Stomach (tissue), 8 donors: ENCODE measurements at regions not wholly inside any gene's neighbourhood (a gene's known extent, or its start where the extent isn't known, plus 50 kb on each side); places are given as distances from the start of the nearest gene placed in this dataset.
A peak's percentile ranks its signal among the peaks of the same experiment; 100 is the strongest.

Experiments
- DNase-seq, 2 donors: peaks; one replicate each; pipeline versions ENCODE4 v3.0.0 to v3.0.0-alpha.2; 2013 to 2019
- H3K27ac ChIP-seq, 5 donors: fragments of 200-600 bp in 4 of 5; sonication (generic) in 4 of 5; one replicate each; pipeline ENCODE4 v1.5.1; 2013 to 2019; ENCODE audit warnings: mild to moderate bottlenecking in 1 of 5, moderate library complexity in 1 of 5
- H3K27me3 ChIP-seq, 3 donors: fragments of 200-600 bp; sonication (generic); one replicate each; pipeline ENCODE4 v1.5.1; 2017 to 2019; ENCODE audit warnings: mixed run types in 1 of 3
- H3K36me3 ChIP-seq, 4 donors: fragments of 200-600 bp; sonication (generic); 1 replicate in 3 of 4; 2 replicates in 1 of 4; pipeline ENCODE4 v1.5.1; 2016 to 2019
- H3K4me1 ChIP-seq, 4 donors: fragments of 200-600 bp; sonication (generic); one replicate each; pipeline ENCODE4 v1.5.1; 2016 to 2019
- H3K4me3 ChIP-seq, 4 donors: fragments of 200-600 bp; sonication (generic) in 3 of 4; one replicate each; pipeline ENCODE4 v1.5.1; 2016 to 2019; ENCODE audit warnings: mild to moderate bottlenecking in 1 of 4
- H3K9me3 ChIP-seq, 4 donors: fragments of 200-600 bp; sonication (generic); one replicate each; pipeline ENCODE4 v1.5.1; 2016 to 2019
- CTCF ChIP-seq, 7 experiments: fragments of 450-650 bp in 4 of 7; fragments of 200-600 bp in 3 of 7; sonication (generic) in 3 of 7; IDR thresholded peaks; one replicate each; pipeline ENCODE4 v1.5.1; 2016 to 2019; ENCODE audit warnings: antibody characterized with exemption in 7 of 7, control low read depth in 2 of 7, mild to moderate bottlenecking in 1 of 7
- EP300 ChIP-seq: sonication (generic); formaldehyde crosslinking; IDR thresholded peaks from one replicate; pipeline ENCODE4 v1.6.1; 2017; ENCODE audit warnings: antibody characterized with exemption
- POLR2A ChIP-seq, 4 donors: fragments of 450-650 bp; IDR thresholded peaks; one replicate each; pipeline ENCODE4 v1.6.1; 2016; ENCODE audit warnings: antibody characterized with exemption in 4 of 4, control low read depth in 2 of 4, mild to moderate bottlenecking in 1 of 4, moderate library complexity in 1 of 4
- POLR2AphosphoS5 ChIP-seq, 3 donors: sonication (generic); formaldehyde crosslinking; IDR thresholded peaks; one replicate each; pipeline ENCODE4 v1.6.1; 2016; ENCODE audit warnings: antibody characterized with exemption in 3 of 3
- WGBS, 5 donors: extraction: QIAGEN DNeasy Blood & Tissue Kit in 3 of 5; methylation state at CpG; one replicate each; pipeline versions ENCODE4 v1.1.5 to v1.1.7; 2013 to 2018; 5-methylcytosine and 5-hydroxymethylcytosine counted together
- intact Hi-C: fragments of 100-400 bp; cut with DNase I; formaldehyde crosslinking; loops from one replicate; pipeline ENCODE4 v1.15.1; 2023; ENCODE audit warnings: low total_unique reads
- donor health status: healthy with polysubstance abuse.
- donor health status: Bipolar disorder and iron deficiency.
- donor health status: healthy.

GRCh38 chr2:105166688-105167087, 74.9 kb upstream of the GPR45 start:
- peaks cover 0 to 8% (median 0%) of the 10 kb centered on the region in 3 donors for H3K27me3 ChIP-seq
- H3K4me3 ChIP-seq = no peak overlapping the region
- WGBS, 5 donors = 40 to 54% (median 54%) methylated on average over 2 of the region's 2 CpGs
- H3K4me1 ChIP-seq = no peaks in the 10 kb centered on the region
- H3K9me3 ChIP-seq = peaks cover 0 to 10% (median 3%) of the 10 kb centered on the region in 4 donors
- H3K36me3 ChIP-seq = no peaks in the 10 kb centered on the region
- no peak for DNase-seq
- intact Hi-C loops = no loop called here
- TF ChIP-seq POLR2AphosphoS5 (IDR thresholded peaks at IDR 0.05) (no peak), POLR2A (IDR thresholded peaks at IDR 0.05) (no peak), CTCF (IDR thresholded peaks at IDR 0.05) (no peak), EP300 (no peak)
- no peak overlapping the region for H3K27ac ChIP-seq

DNA sequence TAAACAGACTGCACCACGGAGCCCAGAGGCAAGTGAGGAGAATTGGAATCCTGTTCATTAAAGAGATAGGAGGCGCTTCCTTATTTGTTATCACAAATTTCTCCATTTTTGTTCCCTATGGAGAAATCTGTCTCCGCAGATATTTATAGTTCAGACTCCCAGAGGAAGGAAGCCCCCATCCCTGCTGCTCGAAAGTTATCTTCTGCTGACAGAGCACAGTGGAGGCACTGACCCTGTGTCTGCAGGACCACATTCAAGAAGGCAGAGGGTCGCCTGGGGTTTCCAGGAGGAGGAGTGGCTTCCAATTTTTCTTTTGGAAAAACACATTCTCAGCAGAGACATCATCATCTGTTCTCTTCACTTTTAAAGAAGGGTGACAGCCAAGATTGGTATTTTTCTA, 73.0 kb upstream of the GPR45 start:
- DNase-seq = no peak
- Histone ChIP-seq H3K27ac (no peak overlapping the region), H3K4me3 (no peak overlapping the region), H3K27me3 (peaks cover 0 to 8% (median 0%) of the 10 kb centered on the region in 3 donors), H3K36me3 (no peaks in the 10 kb centered on the region), H3K4me1 (no peaks in the 10 kb centered on the region), H3K9me3 (no peaks in the 10 kb centered on the region)
- intact Hi-C loops = no loop called here
- WGBS, 5 donors = 60 to 70% (median 64%) methylated on average over 5 of the region's 5 CpGs
- TF ChIP-seq POLR2AphosphoS5 (IDR thresholded peaks at IDR 0.05) = no peak
- no peak for TF ChIP-seq CTCF (IDR thresholded peaks at IDR 0.05)
- no peak for TF ChIP-seq POLR2A (IDR thresholded peaks at IDR 0.05)
- no peak for TF ChIP-seq EP300

- H3K27ac ChIP-seq = no peak overlapping the region
- H3K4me1 ChIP-seq = peaks cover 0 to 12% (median 0%) of the 10 kb centered on the region in 4 donors
- no peaks in the 10 kb centered on the region for H3K36me3 ChIP-seq
- H3K9me3 ChIP-seq = no peaks in the 10 kb centered on the region
- 4 to 14% (median 6%) methylated on average over 4 of the region's 4 CpGs for whole genome bisulfite sequencing, 5 donors
- no peak for DNase-seq
- intact Hi-C loops = no loop called here
- no peak overlapping the region for H3K4me3 ChIP-seq
- TF ChIP-seq POLR2AphosphoS5 (IDR thresholded peaks at IDR 0.05) (no peak), EP300 (no peak), CTCF (IDR thresholded peaks at IDR 0.05) (no peak), POLR2A (IDR thresholded peaks at IDR 0.05) (no peak)
- H3K27me3 ChIP-seq = peaks cover 0 to 20% (median 0%) of the 10 kb centered on the region in 3 donors
Measured at GRCh38 chr2:105175231-105175630, 66.3 kb upstream of the GPR45 start.

- TF ChIP-seq EP300 (no peak), POLR2AphosphoS5 (IDR thresholded peaks at IDR 0.05) (no peak), POLR2A (IDR thresholded peaks at IDR 0.05) (no peak), CTCF (IDR thresholded peaks at IDR 0.05) (no peak)
- no peak overlapping the region for H3K27ac ChIP-seq
- peak in 1 of 2 donors; percentile 39 for DNase-seq
- peaks cover 0 to 30% (median 0%) of the 10 kb centered on the region in 3 donors for H3K27me3 ChIP-seq
- peaks cover 0 to 12% (median 0%) of the 10 kb centered on the region in 4 donors for H3K4me1 ChIP-seq
- WGBS, 5 donors = 21 to 53% (median 39%) methylated on average over 10 of the region's 10 CpGs
- H3K4me3 ChIP-seq = no peak overlapping the region
- no peaks in the 10 kb centered on the region for H3K36me3 ChIP-seq
- no peaks in the 10 kb centered on the region for H3K9me3 ChIP-seq
- intact Hi-C loops = no loop called here
Measured at GRCh38 chr2:105176429-105176828, 65.1 kb upstream of the GPR45 start.
